ENCODE measurements at regions not wholly inside any gene's neighbourhood (a gene's known extent, or its start where the extent isn't known, plus 50 kb on each side); places are given as distances from the start of the nearest gene placed in this dataset.

DNA sequence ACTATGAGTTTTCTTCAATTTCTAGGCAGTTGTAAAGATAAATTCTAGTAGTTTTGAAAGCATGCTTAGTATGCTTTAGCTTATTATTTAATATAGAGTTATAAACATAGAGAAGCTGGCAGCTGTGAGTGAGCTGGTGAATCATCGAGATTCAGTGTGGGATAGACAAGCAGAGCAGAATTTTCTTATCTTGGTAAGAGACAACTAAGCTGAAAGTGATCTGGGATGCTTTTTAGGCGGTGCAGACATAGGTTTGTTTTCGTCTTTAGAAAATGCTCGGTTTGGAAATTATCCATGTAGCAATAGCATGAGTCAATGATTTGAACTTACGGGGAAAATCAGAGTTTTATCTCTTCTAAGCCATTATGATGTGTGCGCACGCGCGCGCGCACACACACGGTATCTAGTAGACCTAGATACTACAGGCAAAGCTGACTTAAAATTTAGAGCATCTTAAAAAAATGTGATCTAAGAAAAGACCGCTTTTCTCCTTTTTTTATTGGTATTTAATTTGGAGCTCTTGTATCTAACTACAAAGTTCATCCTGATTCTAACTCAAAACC lies 128.3 kb upstream of the MAP3K7 start:
- no peak for TF ChIP-seq EP300 (conservative IDR thresholded peaks at IDR 0.05; ENCODE audit: poor library complexity, severe bottlenecking)
- TF ChIP-seq SMC3 (conservative IDR thresholded peaks at IDR 0.05; ENCODE audit: poor library complexity): no peak
- TF ChIP-seq, protein P1, sequence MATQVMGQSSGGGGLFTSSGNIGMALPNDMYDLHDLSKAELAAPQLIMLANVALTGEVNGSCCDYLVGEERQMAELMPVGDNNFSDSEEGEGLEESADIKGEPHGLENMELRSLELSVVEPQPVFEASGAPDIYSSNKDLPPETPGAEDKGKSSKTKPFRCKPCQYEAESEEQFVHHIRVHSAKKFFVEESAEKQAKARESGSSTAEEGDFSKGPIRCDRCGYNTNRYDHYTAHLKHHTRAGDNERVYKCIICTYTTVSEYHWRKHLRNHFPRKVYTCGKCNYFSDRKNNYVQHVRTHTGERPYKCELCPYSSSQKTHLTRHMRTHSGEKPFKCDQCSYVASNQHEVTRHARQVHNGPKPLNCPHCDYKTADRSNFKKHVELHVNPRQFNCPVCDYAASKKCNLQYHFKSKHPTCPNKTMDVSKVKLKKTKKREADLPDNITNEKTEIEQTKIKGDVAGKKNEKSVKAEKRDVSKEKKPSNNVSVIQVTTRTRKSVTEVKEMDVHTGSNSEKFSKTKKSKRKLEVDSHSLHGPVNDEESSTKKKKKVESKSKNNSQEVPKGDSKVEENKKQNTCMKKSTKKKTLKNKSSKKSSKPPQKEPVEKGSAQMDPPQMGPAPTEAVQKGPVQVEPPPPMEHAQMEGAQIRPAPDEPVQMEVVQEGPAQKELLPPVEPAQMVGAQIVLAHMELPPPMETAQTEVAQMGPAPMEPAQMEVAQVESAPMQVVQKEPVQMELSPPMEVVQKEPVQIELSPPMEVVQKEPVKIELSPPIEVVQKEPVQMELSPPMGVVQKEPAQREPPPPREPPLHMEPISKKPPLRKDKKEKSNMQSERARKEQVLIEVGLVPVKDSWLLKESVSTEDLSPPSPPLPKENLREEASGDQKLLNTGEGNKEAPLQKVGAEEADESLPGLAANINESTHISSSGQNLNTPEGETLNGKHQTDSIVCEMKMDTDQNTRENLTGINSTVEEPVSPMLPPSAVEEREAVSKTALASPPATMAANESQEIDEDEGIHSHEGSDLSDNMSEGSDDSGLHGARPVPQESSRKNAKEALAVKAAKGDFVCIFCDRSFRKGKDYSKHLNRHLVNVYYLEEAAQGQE (IDR thresholded peaks at IDR 0.05; ENCODE audit: borderline replicate concordance): no peak
- TF ChIP-seq, protein P2, sequence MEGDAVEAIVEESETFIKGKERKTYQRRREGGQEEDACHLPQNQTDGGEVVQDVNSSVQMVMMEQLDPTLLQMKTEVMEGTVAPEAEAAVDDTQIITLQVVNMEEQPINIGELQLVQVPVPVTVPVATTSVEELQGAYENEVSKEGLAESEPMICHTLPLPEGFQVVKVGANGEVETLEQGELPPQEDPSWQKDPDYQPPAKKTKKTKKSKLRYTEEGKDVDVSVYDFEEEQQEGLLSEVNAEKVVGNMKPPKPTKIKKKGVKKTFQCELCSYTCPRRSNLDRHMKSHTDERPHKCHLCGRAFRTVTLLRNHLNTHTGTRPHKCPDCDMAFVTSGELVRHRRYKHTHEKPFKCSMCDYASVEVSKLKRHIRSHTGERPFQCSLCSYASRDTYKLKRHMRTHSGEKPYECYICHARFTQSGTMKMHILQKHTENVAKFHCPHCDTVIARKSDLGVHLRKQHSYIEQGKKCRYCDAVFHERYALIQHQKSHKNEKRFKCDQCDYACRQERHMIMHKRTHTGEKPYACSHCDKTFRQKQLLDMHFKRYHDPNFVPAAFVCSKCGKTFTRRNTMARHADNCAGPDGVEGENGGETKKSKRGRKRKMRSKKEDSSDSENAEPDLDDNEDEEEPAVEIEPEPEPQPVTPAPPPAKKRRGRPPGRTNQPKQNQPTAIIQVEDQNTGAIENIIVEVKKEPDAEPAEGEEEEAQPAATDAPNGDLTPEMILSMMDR (IDR thresholded peaks at IDR 0.05; ENCODE audit: poor library complexity, severe bottlenecking): no peak
- no peak for TF ChIP-seq RAD21 (conservative IDR thresholded peaks at IDR 0.05)
- TF ChIP-seq TAF1 (IDR thresholded peaks at IDR 0.05; ENCODE audit: low read depth): no peak
- no peak for TF ChIP-seq MXI1 (conservative IDR thresholded peaks at IDR 0.05; ENCODE audit: poor library complexity, severe bottlenecking)
- no peak for TF ChIP-seq EZH2 (IDR thresholded peaks at IDR 0.05; ENCODE audit: borderline replicate concordance, insufficient read depth, low read length, poor library complexity, severe bottlenecking)
- TF ChIP-seq POLR2AphosphoS5 (IDR thresholded peaks at IDR 0.05): no peak
- no peak overlapping the region for H2AFZ ChIP-seq (ENCODE audit: low read depth, low read length)
- no peak overlapping the region for H3K4me3 ChIP-seq (ENCODE audit: low read length)
- no peaks in the 10 kb centered on the region for H3F3A ChIP-seq (ENCODE audit: insufficient read depth, low read length, poor library complexity, severe bottlenecking)
- H3K9me2 ChIP-seq (ENCODE audit: insufficient read depth, low read length): no peaks in the 10 kb centered on the region
- no peaks in the 10 kb centered on the region for H3K36me3 ChIP-seq (ENCODE audit: insufficient read depth, low read length)
- no peaks in the 10 kb centered on the region for H4K20me1 ChIP-seq (ENCODE audit: insufficient read depth)
- no peak overlapping the region for H3K4me2 ChIP-seq (ENCODE audit: low read length)
- no peak overlapping the region for H3K27ac ChIP-seq (ENCODE audit: low read length)
- H3K9ac ChIP-seq (ENCODE audit: low read length): no peak overlapping the region
- H3K79me2 ChIP-seq (replicated peaks; ENCODE audit: insufficient read depth, low read length): no peaks in the 10 kb centered on the region
- no peaks in the 10 kb centered on the region for H3K27me3 ChIP-seq (ENCODE audit: insufficient read depth, low read depth, low read length)
- H3K9me3 ChIP-seq (ENCODE audit: low read length): no peaks in the 10 kb centered on the region

DNA sequence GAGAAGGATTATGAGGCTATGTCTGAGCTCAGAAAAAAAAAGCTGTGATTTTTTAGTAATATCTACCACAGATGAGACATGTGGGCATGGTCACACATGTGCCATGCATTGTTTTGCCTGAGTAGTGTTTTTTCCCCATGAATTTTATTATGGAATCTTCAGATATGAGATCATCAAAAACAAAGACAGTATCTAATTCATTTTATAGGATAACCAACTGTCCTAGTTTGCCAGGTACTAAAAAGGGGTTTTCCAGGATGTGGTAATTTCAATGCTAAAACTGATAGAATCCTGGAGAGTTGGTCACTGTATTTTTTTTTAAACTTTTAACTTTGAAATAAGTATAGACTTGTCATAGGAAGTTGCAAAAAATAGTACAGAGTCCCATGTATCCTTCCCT lies 127.4 kb upstream of the MAP3K7 start:
- Histone ChIP-seq H4K20me1 (ENCODE audit: insufficient read depth) (no peaks in the 10 kb centered on the region), H3K4me2 (ENCODE audit: low read length) (no peak overlapping the region), H3K9me3 (ENCODE audit: low read length) (no peaks in the 10 kb centered on the region), H2AFZ (ENCODE audit: low read depth, low read length) (no peak overlapping the region), H3K79me2 (replicated peaks; ENCODE audit: insufficient read depth, low read length) (no peaks in the 10 kb centered on the region), H3K27ac (ENCODE audit: low read length) (no peak overlapping the region), H3K9ac (ENCODE audit: low read length) (no peak overlapping the region), H3K9me2 (ENCODE audit: insufficient read depth, low read length) (no peaks in the 10 kb centered on the region), H3K4me3 (ENCODE audit: low read length) (no peak overlapping the region), H3F3A (ENCODE audit: insufficient read depth, low read length, poor library complexity, severe bottlenecking) (no peaks in the 10 kb centered on the region), H3K36me3 (ENCODE audit: insufficient read depth, low read length) (no peaks in the 10 kb centered on the region), H3K27me3 (ENCODE audit: insufficient read depth, low read depth, low read length) (no peaks in the 10 kb centered on the region)
- no peak for TF ChIP-seq EZH2 (IDR thresholded peaks at IDR 0.05; ENCODE audit: borderline replicate concordance, insufficient read depth, low read length, poor library complexity, severe bottlenecking)
- TF ChIP-seq EP300 (conservative IDR thresholded peaks at IDR 0.05; ENCODE audit: poor library complexity, severe bottlenecking): no peak
- TF ChIP-seq MXI1 (conservative IDR thresholded peaks at IDR 0.05; ENCODE audit: poor library complexity, severe bottlenecking): no peak
- no peak for TF ChIP-seq POLR2AphosphoS5 (IDR thresholded peaks at IDR 0.05)
- no peak for TF ChIP-seq SMC3 (conservative IDR thresholded peaks at IDR 0.05; ENCODE audit: poor library complexity)
